ENCODE measurements at regions not wholly inside any gene's neighbourhood (a gene's known extent, or its start where the extent isn't known, plus 50 kb on each side); places are given as distances from the start of the nearest gene placed in this dataset.

- no peak overlapping the region for H3K4me3 ChIP-seq (ENCODE audit: low read depth, low read length)
- DNase-seq (ENCODE audit: low read depth): no peak
- no peak for TF ChIP-seq CTCF (IDR thresholded peaks at IDR 0.05; ENCODE audit: insufficient read depth, low read depth, low read length)
- peaks cover 2% of the 10 kb centered on the region for H3K27me3 ChIP-seq (ENCODE audit: control insufficient read depth, insufficient read depth, low read length)
- CTCF ChIA-PET: no interaction called here
- H3K36me3 ChIP-seq (ENCODE audit: control insufficient read depth, insufficient read depth, low read length): no peaks in the 10 kb centered on the region
- POLR2A ChIA-PET: no interaction called here
Observed at GRCh38 chr17:36707904-36708303, 106.5 kb downstream of the MRM1 start.

- POLR2A ChIA-PET: no interaction called here
- no peaks in the 10 kb centered on the region for H3K36me3 ChIP-seq (ENCODE audit: control insufficient read depth, insufficient read depth, low read length)
- TF ChIP-seq CTCF (IDR thresholded peaks at IDR 0.05; ENCODE audit: insufficient read depth, low read depth, low read length): no peak
- H3K27me3 ChIP-seq (ENCODE audit: control insufficient read depth, insufficient read depth, low read length): peaks cover 3% of the 10 kb centered on the region
- CTCF ChIA-PET: no interaction called here
- no peak overlapping the region for H3K4me3 ChIP-seq (ENCODE audit: low read depth, low read length)
- no peak for DNase-seq (ENCODE audit: low read depth)
Observed at GRCh38 chr17:36714789-36715188, 113.4 kb downstream of the MRM1 start.

- CTCF ChIA-PET: interaction anchor here (0.9 kb wide), 1 partner anchor 32 kb away, joined by 4 read pairs; no protein-coding TSS in a partner anchor
- no peak overlapping the region for H3K4me3 ChIP-seq (ENCODE audit: low read depth, low read length)
- TF ChIP-seq CTCF (IDR thresholded peaks at IDR 0.05; ENCODE audit: insufficient read depth, low read depth, low read length): no peak
- peaks cover 3% of the 10 kb centered on the region for H3K27me3 ChIP-seq (ENCODE audit: control insufficient read depth, insufficient read depth, low read length)
- POLR2A ChIA-PET: no interaction called here
- no peak for DNase-seq (ENCODE audit: low read depth)
- H3K36me3 ChIP-seq (ENCODE audit: control insufficient read depth, insufficient read depth, low read length): no peaks in the 10 kb centered on the region
Observed at GRCh38 chr17:36715951-36716350, 114.6 kb downstream of the MRM1 start.

- no peak for TF ChIP-seq CTCF (IDR thresholded peaks at IDR 0.05; ENCODE audit: insufficient read depth, low read depth, low read length)
- ChIA-PET CTCF (no interaction called here), POLR2A (no interaction called here)
- Histone ChIP-seq H3K36me3 (ENCODE audit: control insufficient read depth, insufficient read depth, low read length) (no peaks in the 10 kb centered on the region), H3K27me3 (ENCODE audit: control insufficient read depth, insufficient read depth, low read length) (peaks cover 4% of the 10 kb centered on the region), H3K4me3 (ENCODE audit: low read depth, low read length) (no peak overlapping the region)
- DNase-seq (ENCODE audit: low read depth): no peak
Observed at GRCh38 chr17:36717088-36717487, 115.7 kb downstream of the MRM1 start.

GRCh38 chr17:36720131-36720530, 118.7 kb downstream of the MRM1 start:
- no peak for DNase-seq (ENCODE audit: low read depth)
- ChIA-PET CTCF (interaction anchor here (1.0 kb wide), 1 partner anchor 13 kb away, joined by 3 read pairs; no protein-coding TSS in a partner anchor), POLR2A (no interaction called here)
- H3K4me3 ChIP-seq (ENCODE audit: low read depth, low read length): no peak overlapping the region
- no peak for TF ChIP-seq CTCF (IDR thresholded peaks at IDR 0.05; ENCODE audit: insufficient read depth, low read depth, low read length)
- no peaks in the 10 kb centered on the region for H3K36me3 ChIP-seq (ENCODE audit: control insufficient read depth, insufficient read depth, low read length)
- peaks cover 4% of the 10 kb centered on the region for H3K27me3 ChIP-seq (ENCODE audit: control insufficient read depth, insufficient read depth, low read length)

All from BJ (cell line).